ENCODE measurements at regions not wholly inside any gene's neighbourhood (a gene's known extent, or its start where the extent isn't known, plus 50 kb on each side); places are given as distances from the start of the nearest gene placed in this dataset.
A peak's percentile ranks its signal among the peaks of the same experiment; 100 is the strongest.

- DNase-seq, result peak; percentile 76
Observed at GRCh38 chr10:7507887-7508726, 97.3 kb upstream of the SFMBT2 start.

GRCh38 chr10:7506571-7506970, 95.7 kb upstream of the SFMBT2 start:
- DNase-seq, result no peak

- DNase-seq, result no peak
Observed at GRCh38 chr10:7505196-7505595, 94.4 kb upstream of the SFMBT2 start.

- DNase-seq, result peak; percentile 5
Observed at GRCh38 chr10:7503190-7503589, 92.4 kb upstream of the SFMBT2 start.

- DNase-seq, result no peak
Observed at GRCh38 chr10:7501157-7501556, 90.3 kb upstream of the SFMBT2 start.

GRCh38 chr10:7498111-7498510, 87.3 kb upstream of the SFMBT2 start:
- no peak for DNase-seq

- DNase-seq, result no peak
Observed at GRCh38 chr10:7493996-7494395, 83.2 kb upstream of the SFMBT2 start.

GRCh38 chr10:7492660-7493046, 81.8 kb upstream of the SFMBT2 start:
- no peak for DNase-seq

- DNase-seq, result no peak
Observed at GRCh38 chr10:7491949-7492659, 81.3 kb upstream of the SFMBT2 start.

GRCh38 chr10:7491230-7491629, 80.4 kb upstream of the SFMBT2 start:
- no peak for DNase-seq

GRCh38 chr10:7488418-7488829, 77.6 kb upstream of the SFMBT2 start:
- DNase-seq, result no peak

- DNase-seq, result no peak
Observed at GRCh38 chr10:7487528-7487927, 76.7 kb upstream of the SFMBT2 start.

GRCh38 chr10:7486528-7486927, 75.7 kb upstream of the SFMBT2 start:
- no peak for DNase-seq

- DNase-seq, result no peak
Observed at GRCh38 chr10:7485799-7486198, 75.0 kb upstream of the SFMBT2 start.

- DNase-seq, result no peak
Observed at GRCh38 chr10:7485244-7485556, 74.4 kb upstream of the SFMBT2 start.

GRCh38 chr10:7484456-7485243, 73.8 kb upstream of the SFMBT2 start:
- no peak for DNase-seq

GRCh38 chr10:7483848-7484247, 73.0 kb upstream of the SFMBT2 start:
- DNase-seq, result no peak

- no peak for DNase-seq
Observed at GRCh38 chr10:7482992-7483391, 72.2 kb upstream of the SFMBT2 start.

- DNase-seq, result no peak
Observed at GRCh38 chr10:7481368-7481765, 70.5 kb upstream of the SFMBT2 start.

GRCh38 chr10:7480742-7481367, 70.0 kb upstream of the SFMBT2 start:
- DNase-seq, result no peak

- DNase-seq, result no peak
Observed at GRCh38 chr10:7479861-7480598, 69.2 kb upstream of the SFMBT2 start.

GRCh38 chr10:7478727-7479457, 68.1 kb upstream of the SFMBT2 start:
- DNase-seq, result no peak

All from activated CD8-positive, alpha-beta memory T cell treated with anti-CD3 and anti-CD28 coated beads for 24 hours (primary cell).